GM12878 (cell line): ENCODE measurements at regions not wholly inside any gene's neighbourhood (a gene's known extent, or its start where the extent isn't known, plus 50 kb on each side); places are given as distances from the start of the nearest gene placed in this dataset.

Experiments used
- ATAC-seq: fragments of 200-7000 bp; cut with Tn5 transposase; 3 replicates; pipeline ENCODE4 v1.9.1; 2020; ENCODE audit warnings: mild to moderate bottlenecking, moderate library complexity
- BruUV-seq: library from RNA; stranded (reverse); fragments of 400-500 nt; replicated peaks from 2 replicates; lab custom pipeline; 2021; lab: Mats Ljungman, UMichigan
- CTCF ChIA-PET: fragments of 300-600 bp; sonication (Branson Sonifier 250); formaldehyde crosslinking; extraction: SDS; loops from one replicate; lab custom pipeline; 2021; ENCODE audit warnings: inconsistent platforms; lab: Yijun Ruan, JAX
- POLR2A ChIA-PET: fragments of 350-600 bp; formaldehyde crosslinking; extraction: SDS; loops from one replicate; lab custom pipeline; 2021; ENCODE audit warnings: inconsistent platforms; lab: Charles Lee
- RAD21 ChIA-PET: fragments of 300-600 bp; sonication (Branson Sonifier 250); formaldehyde crosslinking; loops from one replicate; lab custom pipeline; 2023; ENCODE audit warnings: antibody characterized with exemption; ENCODE audit not compliant: unreplicated experiment; lab: Charles Lee
- SMC1A ChIA-PET: fragments of 300-600 bp; sonication (Branson Sonifier 250); formaldehyde crosslinking; loops from one replicate; lab custom pipeline; 2023; ENCODE audit not compliant: unreplicated experiment, uncharacterized antibody; lab: Charles Lee
- DNase-seq: peaks from one replicate; pipeline ENCODE4 v3.0.0-alpha.2; 2011; ENCODE audit warnings: low read depth, low spot score
- FAIRE-seq: peaks from 3 replicates; lab custom pipeline; 2011; peaks lifted over from hg19 to GRCh38; lab: Jason Lieb, UNC
- H2AFZ ChIP-seq: 2 replicates; pipeline ENCODE4 v1.6.0; 2011; ENCODE audit warnings: low read depth, low read length, control low read depth; ENCODE audit not compliant: control insufficient read depth
- H3K27ac ChIP-seq: 2 replicates; pipeline ENCODE4 v1.5.1; 2011; ENCODE audit warnings: control low read depth; ENCODE audit not compliant: control insufficient read depth, insufficient read depth
- H3K27me3 ChIP-seq, 2 experiments: replicated peaks in 1 of 2; 2 replicates each; pipeline versions ENCODE4 v1.6.0 to v1.6.1; 2011; ENCODE audit warnings: low read length in 1 of 2; ENCODE audit not compliant: control insufficient read depth in 2 of 2, insufficient read depth in 2 of 2
- H3K36me3 ChIP-seq, 2 experiments: 2 replicates each; pipeline ENCODE4 v1.5.1; 2011; ENCODE audit warnings: low read length in 1 of 2; ENCODE audit not compliant: control insufficient read depth in 2 of 2, insufficient read depth in 2 of 2
- H3K4me1 ChIP-seq: 2 replicates; pipeline ENCODE4 v1.6.1; 2011; ENCODE audit warnings: mild to moderate bottlenecking, low read length, moderate library complexity, mixed read lengths; ENCODE audit not compliant: control insufficient read depth, insufficient read depth
- H3K4me2 ChIP-seq: 2 replicates; pipeline ENCODE4 v1.6.0; 2011; ENCODE audit warnings: control low read depth; ENCODE audit not compliant: control insufficient read depth, insufficient read depth
- H3K4me3 ChIP-seq: fragments of 200-600 bp; sonication (generic); 2 replicates; pipeline ENCODE4 v1.5.1; 2016
- H3K79me2 ChIP-seq: 2 replicates; pipeline ENCODE4 v1.6.0; 2011; ENCODE audit warnings: low read length; ENCODE audit not compliant: control insufficient read depth, insufficient read depth
- H3K9ac ChIP-seq: 2 replicates; pipeline ENCODE4 v1.8.0; 2011; ENCODE audit warnings: low read length, control low read depth, mixed read lengths; ENCODE audit not compliant: control insufficient read depth, insufficient read depth
- H3K9me3 ChIP-seq: replicated peaks from 3 replicates; pipeline ENCODE4 v1.5.1; 2011; ENCODE audit warnings: mild to moderate bottlenecking, low read length; ENCODE audit not compliant: control insufficient read depth, insufficient read depth
- H4K20me1 ChIP-seq: 2 replicates; pipeline ENCODE4 v1.6.0; 2011; ENCODE audit not compliant: control insufficient read depth, insufficient read depth
- CHD4 ChIP-seq: fragments of 200-600 bp; sonication (generic); IDR thresholded peaks from 2 replicates; pipeline ENCODE4 v1.6.1; 2016; ENCODE audit warnings: mild to moderate bottlenecking
- KDM1A ChIP-seq: fragments of 200-600 bp; sonication (generic); IDR thresholded peaks from 2 replicates; pipeline ENCODE4 v1.6.1; 2016; ENCODE audit warnings: borderline replicate concordance
- MYC ChIP-seq: IDR thresholded peaks from 2 replicates; pipeline ENCODE4 v1.6.1; 2011; ENCODE audit warnings: mild to moderate bottlenecking, low read length, moderate library complexity, inconsistent platforms; ENCODE audit not compliant: insufficient read depth, insufficient replicate concordance, insufficient read length, severe bottlenecking
- SIX5 ChIP-seq: IDR thresholded peaks from 2 replicates; pipeline ENCODE4 v1.6.1; 2011; ENCODE audit warnings: mild to moderate bottlenecking, low read depth, low read length, moderate library complexity; ENCODE audit not compliant: severe bottlenecking
- ZNF24 ChIP-seq: fragments of 450-650 bp; IDR thresholded peaks from 2 replicates; pipeline ENCODE4 v1.6.1; 2017; ENCODE audit warnings: antibody characterized with exemption, mild to moderate bottlenecking
- WGBS: methylation state at CpG from one replicate; pipeline ENCODE4 v1.1.6; 2016; ENCODE audit warnings: low lambda C conversion rate; ENCODE audit not compliant: insufficient replicate concordance, insufficient coverage; ENCODE audit errors: missing lambda C conversion rate; 5-methylcytosine and 5-hydroxymethylcytosine counted together
- in situ Hi-C: fragments of 300-500 bp; cut with MboI; formaldehyde crosslinking; loops from 9 replicates; pipeline ENCODE4 v1.14.3; 2018; ENCODE audit warnings: mixed read lengths
- intact Hi-C: fragments of 100-400 bp; cut with micrococcal nuclease; formaldehyde crosslinking; loops from one replicate; pipeline ENCODE4 v1.14.2; 2022; ENCODE audit not compliant: unreplicated experiment
- TF ChIP-seq, protein P1 (sequence below): IDR thresholded peaks from 2 replicates; pipeline ENCODE4 v1.6.1; 2012; ENCODE audit warnings: low read depth, low read length, improper control_type of control experiment
- TF ChIP-seq, protein P2 (sequence below): IDR thresholded peaks from 2 replicates; pipeline ENCODE4 v1.6.1; 2011; ENCODE audit warnings: low read depth, mild to moderate bottlenecking, low read length, moderate library complexity, borderline replicate concordance; ENCODE audit errors: extremely low read depth

DNA sequence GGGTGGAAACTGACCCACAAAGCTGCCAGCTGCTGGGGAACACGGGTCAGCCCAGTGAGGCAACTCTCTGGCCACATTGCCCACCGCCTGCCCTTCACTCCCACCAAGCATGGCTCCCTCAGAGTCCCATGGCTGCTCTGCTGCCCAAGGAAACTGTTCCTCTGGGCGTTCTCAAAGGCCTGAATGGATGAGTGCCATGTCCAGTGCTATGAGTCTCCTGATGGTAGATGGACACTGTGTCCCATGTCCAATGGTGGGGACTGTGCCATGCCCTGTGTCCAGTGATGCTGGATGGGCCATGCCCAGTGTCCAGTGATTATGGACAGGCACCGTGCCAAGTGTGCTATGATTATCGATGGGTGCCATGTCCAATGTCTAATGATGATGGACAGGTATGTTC, 88.8 kb downstream of the ANKRD10 start (continued):
- no peak for TF ChIP-seq KDM1A
- TF ChIP-seq CHD4, result no peak
- TF ChIP-seq SIX5, result no peak

DNA sequence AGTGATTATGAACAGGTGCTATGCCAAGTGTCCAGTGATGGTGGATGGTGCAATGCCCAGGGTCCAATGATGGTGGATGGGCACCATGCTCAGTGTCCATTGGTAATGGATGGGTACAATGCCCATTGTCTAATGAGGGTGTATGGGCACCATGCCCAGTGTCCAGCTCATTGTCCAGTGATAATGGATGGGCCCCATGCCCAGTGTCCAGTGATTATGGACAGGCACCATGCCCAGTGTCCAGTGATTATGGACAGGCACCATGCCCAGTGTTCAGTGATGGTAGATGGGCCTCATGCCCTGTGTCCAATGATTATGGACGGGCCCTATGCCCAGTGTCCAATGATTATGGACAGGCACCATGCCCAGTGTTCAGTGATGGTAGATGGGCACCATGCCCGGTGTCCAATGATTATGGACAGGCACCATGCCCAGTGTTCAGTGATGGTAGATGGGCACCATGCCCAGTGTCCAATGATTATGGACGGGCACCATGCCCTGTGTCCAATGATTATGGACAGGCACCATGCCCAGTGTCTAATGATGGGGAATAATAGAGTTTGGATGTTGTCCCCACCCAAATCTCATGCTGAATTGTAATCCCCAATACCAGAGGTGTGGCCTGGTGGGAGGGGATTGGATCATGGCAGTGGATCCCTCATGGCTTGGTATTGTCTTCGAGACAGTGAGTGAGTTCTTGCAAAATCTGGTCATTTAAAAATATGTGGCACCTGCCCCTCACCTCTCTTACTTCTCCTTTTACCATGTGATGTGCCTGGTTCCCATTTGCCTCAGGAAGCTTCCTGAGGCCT, 87.8 kb downstream of the ANKRD10 start:
- POLR2A ChIA-PET, result no interaction called here
- H3K4me3 ChIP-seq, result no peak overlapping the region
- no peaks in the 10 kb centered on the region for H3K9me3 ChIP-seq
- ATAC-seq, result no peak
- CTCF ChIA-PET, result interaction anchor here (0.6 to 1.2 kb wide), 2 partner anchors 49 to 241 kb away, joined by 3 read pairs; no protein-coding TSS in a partner anchor
- H2AFZ ChIP-seq, result no peak overlapping the region
- no peaks in the 10 kb centered on the region for H4K20me1 ChIP-seq
- H3K27me3 ChIP-seq, result no peaks in the 10 kb centered on the region
- H3K9ac ChIP-seq, result no peak overlapping the region
- H3K27ac ChIP-seq, result no peak overlapping the region
- intact Hi-C loops, result no loop called here
- 59% methylated on average over 2 of the region's 4 CpGs for WGBS
- H3K79me2 ChIP-seq, result no peaks in the 10 kb centered on the region
- BruUV-seq, result no TSS peak
- SMC1A ChIA-PET, result no interaction called here
- FAIRE-seq, result no peak
- RAD21 ChIA-PET, result interaction anchor here (0.7 kb wide), 1 partner anchor 232 kb away, joined by 4 read pairs; no protein-coding TSS in a partner anchor
- H3K36me3 ChIP-seq, result no peaks in the 10 kb centered on the region
- no peak overlapping the region for H3K4me2 ChIP-seq
- no peak for DNase-seq
- in situ Hi-C loops, result no loop called here
- TF ChIP-seq, protein P1, sequence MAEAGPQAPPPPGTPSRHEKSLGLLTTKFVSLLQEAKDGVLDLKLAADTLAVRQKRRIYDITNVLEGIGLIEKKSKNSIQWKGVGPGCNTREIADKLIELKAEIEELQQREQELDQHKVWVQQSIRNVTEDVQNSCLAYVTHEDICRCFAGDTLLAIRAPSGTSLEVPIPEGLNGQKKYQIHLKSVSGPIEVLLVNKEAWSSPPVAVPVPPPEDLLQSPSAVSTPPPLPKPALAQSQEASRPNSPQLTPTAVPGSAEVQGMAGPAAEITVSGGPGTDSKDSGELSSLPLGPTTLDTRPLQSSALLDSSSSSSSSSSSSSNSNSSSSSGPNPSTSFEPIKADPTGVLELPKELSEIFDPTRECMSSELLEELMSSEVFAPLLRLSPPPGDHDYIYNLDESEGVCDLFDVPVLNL, result no peak
- TF ChIP-seq ZNF24, result no peak
- TF ChIP-seq, protein P2, sequence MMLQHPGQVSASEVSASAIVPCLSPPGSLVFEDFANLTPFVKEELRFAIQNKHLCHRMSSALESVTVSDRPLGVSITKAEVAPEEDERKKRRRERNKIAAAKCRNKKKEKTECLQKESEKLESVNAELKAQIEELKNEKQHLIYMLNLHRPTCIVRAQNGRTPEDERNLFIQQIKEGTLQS, result no peak
- no peak for TF ChIP-seq MYC
- TF ChIP-seq, all 136 proteins: peak for 0
- no peaks in the 10 kb centered on the region for H3K4me1 ChIP-seq
